Keratinocyte (primary cell): ENCODE measurements at regions not wholly inside any gene's neighbourhood (a gene's known extent, or its start where the extent isn't known, plus 50 kb on each side); places are given as distances from the start of the nearest gene placed in this dataset.

Experiments used
- DNase-seq: peaks from one replicate; pipeline ENCODE4 v3.0.0-alpha.2; 2011; ENCODE audit warnings: low read depth, missing footprints, low spot score
- FAIRE-seq: peaks from 2 replicates; lab custom pipeline; 2011; peaks lifted over from hg19 to GRCh38; lab: Jason Lieb, UNC
- H2AFZ ChIP-seq: 2 replicates; pipeline ENCODE4 v1.6.0; 2012; ENCODE audit warnings: low read length, control low read depth, inconsistent platforms; ENCODE audit not compliant: control insufficient read depth
- H3K27ac ChIP-seq: 2 replicates; pipeline ENCODE4 v1.5.1; 2011; ENCODE audit warnings: low read length; ENCODE audit not compliant: control insufficient read depth, insufficient read depth
- H3K27me3 ChIP-seq: 3 replicates; pipeline ENCODE4 v1.6.0; 2011; ENCODE audit warnings: low read length; ENCODE audit not compliant: control insufficient read depth, insufficient read depth; ENCODE audit errors: extremely low read depth
- H3K36me3 ChIP-seq, 2 experiments: 2 replicates in 1 of 2; 3 replicates in 1 of 2; pipeline ENCODE4 v1.5.1; 2011; ENCODE audit warnings: low read length in 2 of 2, mild to moderate bottlenecking in 1 of 2; ENCODE audit not compliant: control insufficient read depth in 2 of 2, insufficient read depth in 2 of 2; ENCODE audit errors: extremely low read depth in 1 of 2
- H3K4me1 ChIP-seq: 3 replicates; pipeline ENCODE4 v1.5.1; 2011; ENCODE audit warnings: low read length; ENCODE audit not compliant: control insufficient read depth, insufficient read depth; ENCODE audit errors: extremely low read depth
- H3K4me2 ChIP-seq: 3 replicates; pipeline ENCODE4 v1.6.0; 2011; ENCODE audit warnings: low read depth, low read length; ENCODE audit not compliant: control insufficient read depth, insufficient read depth; ENCODE audit errors: extremely low read depth
- H3K4me3 ChIP-seq, 3 experiments: fragments of 200-600 bp in 1 of 3; sonication (generic) in 1 of 3; 2 replicates in 2 of 3; 3 replicates in 1 of 3; pipeline ENCODE4 v1.5.1; 2011 to 2016; ENCODE audit warnings: low read length in 3 of 3, mild to moderate bottlenecking in 3 of 3, control low read depth in 2 of 3, inconsistent platforms in 1 of 3, low read depth in 1 of 3, mixed read lengths in 1 of 3, mixed run types in 1 of 3, moderate library complexity in 1 of 3; ENCODE audit not compliant: control insufficient read depth in 2 of 3, insufficient read depth in 2 of 3; ENCODE audit errors: extremely low read depth in 1 of 3
- H3K79me2 ChIP-seq: 2 replicates; pipeline ENCODE4 v1.6.0; 2012; ENCODE audit warnings: low read length; ENCODE audit not compliant: control insufficient read depth, insufficient read depth
- H3K9ac ChIP-seq: 3 replicates; pipeline ENCODE4 v1.6.0; 2011; ENCODE audit warnings: low read length; ENCODE audit not compliant: control insufficient read depth, insufficient read depth; ENCODE audit errors: extremely low read depth
- H3K9me1 ChIP-seq: 3 replicates; pipeline ENCODE4 v1.6.0; 2011; ENCODE audit warnings: low read length; ENCODE audit not compliant: control insufficient read depth, insufficient read depth; ENCODE audit errors: extremely low read depth
- H3K9me3 ChIP-seq: 2 replicates; pipeline ENCODE4 v1.5.1; 2012; ENCODE audit warnings: low read depth, low read length; ENCODE audit not compliant: control insufficient read depth
- H4K20me1 ChIP-seq: 3 replicates; pipeline ENCODE4 v1.6.0; 2011; ENCODE audit warnings: low read length; ENCODE audit not compliant: control insufficient read depth, insufficient read depth; ENCODE audit errors: extremely low read depth
- CTCF ChIP-seq, 3 experiments: IDR thresholded peaks in 1 of 3; conservative IDR thresholded peaks in 1 of 3; optimal IDR thresholded peaks in 1 of 3; 2 replicates in 2 of 3; 3 replicates in 1 of 3; pipeline versions ENCODE3 to v1.5.1; 2011; ENCODE audit warnings: low read length in 3 of 3, mild to moderate bottlenecking in 3 of 3, moderate library complexity in 2 of 3, control low read depth in 1 of 3, inconsistent platforms in 1 of 3; ENCODE audit not compliant: insufficient read depth in 2 of 3; ENCODE audit errors: extremely low read depth in 1 of 3
- EZH2 ChIP-seq: IDR thresholded peaks from one replicate; pipeline ENCODE4 v1.6.1; 2012; ENCODE audit warnings: inconsistent platforms, mild to moderate bottlenecking, low read length, moderate library complexity
- dilution Hi-C: fragments of 300-500 bp; cut with MboI; formaldehyde crosslinking; loops from one replicate; pipeline ENCODE4 v1.7.0; 2020; ENCODE audit warnings: low sequenced_read_pairs; ENCODE audit not compliant: extremely low pct_ligation_motif_present

- no peak for TF ChIP-seq CTCF (optimal IDR thresholded peaks at IDR 0.05 in 1 of 3, IDR thresholded peaks at IDR 0.05 in 1 of 3, conservative IDR thresholded peaks at IDR 0.05 in 1 of 3; ENCODE audit: extremely low read depth in 1 of 3, insufficient read depth in 2 of 3, low read length in 3 of 3)
- TF ChIP-seq EZH2 = no peak
- no peak for FAIRE-seq
Observed at GRCh38 chr6:73962884-73963283, 266.9 kb downstream of the CD109 start.

GRCh38 chr6:73956305-73956704, 260.3 kb downstream of the CD109 start:
- no peak overlapping the region for H2AFZ ChIP-seq
- H3K79me2 ChIP-seq = no peaks in the 10 kb centered on the region
- dilution Hi-C loops = no loop called here
- no peaks in the 10 kb centered on the region for H3K36me3 ChIP-seq
- no peaks in the 10 kb centered on the region for H3K9me3 ChIP-seq
- DNase-seq (no peak), FAIRE-seq (no peak)
- H3K9me1 ChIP-seq = no peaks in the 10 kb centered on the region
- no peak overlapping the region for H3K9ac ChIP-seq
- H3K4me3 ChIP-seq = no peak overlapping the region
- H4K20me1 ChIP-seq = no peaks in the 10 kb centered on the region
- H3K4me1 ChIP-seq = peaks cover 2% of the 10 kb centered on the region
- H3K27ac ChIP-seq = no peak overlapping the region
- TF ChIP-seq CTCF (optimal IDR thresholded peaks at IDR 0.05 in 1 of 3, IDR thresholded peaks at IDR 0.05 in 1 of 3, conservative IDR thresholded peaks at IDR 0.05 in 1 of 3; ENCODE audit: extremely low read depth in 1 of 3, insufficient read depth in 2 of 3, low read length in 3 of 3) = no peak
- no peak for TF ChIP-seq EZH2
- H3K4me2 ChIP-seq = no peak overlapping the region
- H3K27me3 ChIP-seq = no peaks in the 10 kb centered on the region

More at GRCh38 chr6:73962884-73963283, 266.9 kb downstream of the CD109 start:
- Histone ChIP-seq H2AFZ (no peak overlapping the region), H3K9me3 (no peaks in the 10 kb centered on the region), H3K27ac (no peak overlapping the region), H3K79me2 (no peaks in the 10 kb centered on the region), H3K36me3 (no peaks in the 10 kb centered on the region), H3K4me3 (no peak overlapping the region), H3K4me2 (no peak overlapping the region), H3K27me3 (no peaks in the 10 kb centered on the region), H4K20me1 (no peaks in the 10 kb centered on the region), H3K4me1 (no peaks in the 10 kb centered on the region), H3K9ac (no peak overlapping the region), H3K9me1 (no peaks in the 10 kb centered on the region)
- dilution Hi-C loops = no loop called here
- no peak for DNase-seq
